ENCODE measurements at regions not wholly inside any gene's neighbourhood (a gene's known extent, or its start where the extent isn't known, plus 50 kb on each side); places are given as distances from the start of the nearest gene placed in this dataset.

- ATAC-seq (replicated peaks in 1 of 2) (no peak), DNase-seq (no peak)
- no peak overlapping the region for H3K4me3 Mint-ChIP-seq
- no peak overlapping the region for H3K27ac Mint-ChIP-seq
- no peaks in the 10 kb centered on the region for H3K9me3 Mint-ChIP-seq
- H3K4me1 Mint-ChIP-seq (ENCODE audit: low read depth), result no peaks in the 10 kb centered on the region
- no peaks in the 10 kb centered on the region for H3K27me3 Mint-ChIP-seq (ENCODE audit: low read depth)
- no peaks in the 10 kb centered on the region for H3K36me3 Mint-ChIP-seq (ENCODE audit: insufficient read depth in 2 of 2)
These were observed 193.7 kb downstream of the TTC39B start for GRCh38 chr9:15113288-15113687.

- no peaks in the 10 kb centered on the region for H3K36me3 Mint-ChIP-seq (ENCODE audit: insufficient read depth in 2 of 2)
- no peak overlapping the region for H3K4me3 Mint-ChIP-seq
- DNase-seq, result no peak
- H3K27me3 Mint-ChIP-seq (ENCODE audit: low read depth), result no peaks in the 10 kb centered on the region
- no peak overlapping the region for H3K27ac Mint-ChIP-seq
- H3K9me3 Mint-ChIP-seq, result peaks cover 0 to 2% of the 10 kb centered on the region in 2 donors
- no peak for ATAC-seq (replicated peaks in 1 of 2)
- no peaks in the 10 kb centered on the region for H3K4me1 Mint-ChIP-seq (ENCODE audit: low read depth)
These were observed 195.9 kb downstream of the TTC39B start for GRCh38 chr9:15111071-15111470.

GRCh38 chr9:15104826-15105420, 194.7 kb upstream of the FREM1 start:
- ATAC-seq (replicated peaks in 1 of 2), result peak; percentile 52 to 58
- Mint-ChIP-seq H3K4me1 (ENCODE audit: low read depth) (no peaks in the 10 kb centered on the region), H3K27me3 (ENCODE audit: low read depth) (peaks cover 6% of the 10 kb centered on the region), H3K36me3 (ENCODE audit: insufficient read depth in 2 of 2) (no peaks in the 10 kb centered on the region), H3K27ac (no peak overlapping the region), H3K9me3 (peaks cover 0 to 2% of the 10 kb centered on the region in 2 donors), H3K4me3 (no peak overlapping the region)
- peak; percentile 35 to 37 for DNase-seq

- no peaks in the 10 kb centered on the region for H3K36me3 Mint-ChIP-seq (ENCODE audit: insufficient read depth in 2 of 2)
- H3K4me3 Mint-ChIP-seq, result no peak overlapping the region
- no peaks in the 10 kb centered on the region for H3K4me1 Mint-ChIP-seq (ENCODE audit: low read depth)
- ATAC-seq (replicated peaks in 1 of 2), result no peak
- no peak overlapping the region for H3K27ac Mint-ChIP-seq
- peaks cover 0 to 2% of the 10 kb centered on the region in 2 donors for H3K9me3 Mint-ChIP-seq
- DNase-seq, result no peak
- H3K27me3 Mint-ChIP-seq (ENCODE audit: low read depth), result peaks cover 6% of the 10 kb centered on the region
These were observed 193.1 kb upstream of the FREM1 start for GRCh38 chr9:15103290-15103689.

- Mint-ChIP-seq H3K4me1 (ENCODE audit: low read depth) (no peaks in the 10 kb centered on the region), H3K9me3 (no peaks in the 10 kb centered on the region), H3K4me3 (no peak overlapping the region), H3K27me3 (ENCODE audit: low read depth) (peaks cover 13% of the 10 kb centered on the region), H3K27ac (no peak overlapping the region), H3K36me3 (ENCODE audit: insufficient read depth in 2 of 2) (no peaks in the 10 kb centered on the region)
- DNase-seq (no peak), ATAC-seq (replicated peaks in 1 of 2) (no peak)
These were observed 190.9 kb upstream of the FREM1 start for GRCh38 chr9:15101095-15101494.

GRCh38 chr9:15100571-15100970, 190.3 kb upstream of the FREM1 start:
- DNase-seq, result no peak
- no peaks in the 10 kb centered on the region for H3K4me1 Mint-ChIP-seq (ENCODE audit: low read depth)
- no peak for ATAC-seq (replicated peaks in 1 of 2)
- H3K4me3 Mint-ChIP-seq, result no peak overlapping the region
- no peaks in the 10 kb centered on the region for H3K36me3 Mint-ChIP-seq (ENCODE audit: insufficient read depth in 2 of 2)
- peaks cover 9% of the 10 kb centered on the region for H3K27me3 Mint-ChIP-seq (ENCODE audit: low read depth)
- H3K9me3 Mint-ChIP-seq, result no peaks in the 10 kb centered on the region
- H3K27ac Mint-ChIP-seq, result no peak overlapping the region

GRCh38 chr9:15096972-15097371, 186.7 kb upstream of the FREM1 start:
- ATAC-seq (replicated peaks in 1 of 2) (no peak), DNase-seq (no peak)
- peaks cover 13% of the 10 kb centered on the region for H3K27me3 Mint-ChIP-seq (ENCODE audit: low read depth)
- no peak overlapping the region for H3K27ac Mint-ChIP-seq
- no peaks in the 10 kb centered on the region for H3K4me1 Mint-ChIP-seq (ENCODE audit: low read depth)
- H3K36me3 Mint-ChIP-seq (ENCODE audit: insufficient read depth in 2 of 2), result no peaks in the 10 kb centered on the region
- no peak overlapping the region for H3K4me3 Mint-ChIP-seq
- no peaks in the 10 kb centered on the region for H3K9me3 Mint-ChIP-seq

- no peak overlapping the region for H3K27ac Mint-ChIP-seq
- H3K27me3 Mint-ChIP-seq (ENCODE audit: low read depth), result no peaks in the 10 kb centered on the region
- no peaks in the 10 kb centered on the region for H3K9me3 Mint-ChIP-seq
- DNase-seq, result no peak
- no peak overlapping the region for H3K4me3 Mint-ChIP-seq
- no peaks in the 10 kb centered on the region for H3K36me3 Mint-ChIP-seq (ENCODE audit: insufficient read depth in 2 of 2)
- ATAC-seq (replicated peaks in 1 of 2), result no peak
- no peaks in the 10 kb centered on the region for H3K4me1 Mint-ChIP-seq (ENCODE audit: low read depth)
These were observed 176.6 kb upstream of the FREM1 start for GRCh38 chr9:15086778-15087324.

GRCh38 chr9:15086156-15086763, 176.0 kb upstream of the FREM1 start:
- DNase-seq (no peak), ATAC-seq (replicated peaks in 1 of 2) (no peak)
- Mint-ChIP-seq H3K36me3 (ENCODE audit: insufficient read depth in 2 of 2) (no peaks in the 10 kb centered on the region), H3K4me3 (no peak overlapping the region), H3K27me3 (ENCODE audit: low read depth) (no peaks in the 10 kb centered on the region), H3K4me1 (ENCODE audit: low read depth) (no peaks in the 10 kb centered on the region), H3K27ac (no peak overlapping the region), H3K9me3 (no peaks in the 10 kb centered on the region)

GRCh38 chr9:15081021-15081753, 171.0 kb upstream of the FREM1 start:
- H3K27me3 Mint-ChIP-seq (ENCODE audit: low read depth), result no peaks in the 10 kb centered on the region
- H3K4me3 Mint-ChIP-seq, result no peak overlapping the region
- H3K36me3 Mint-ChIP-seq (ENCODE audit: insufficient read depth in 2 of 2), result no peaks in the 10 kb centered on the region
- no peak for DNase-seq
- H3K4me1 Mint-ChIP-seq (ENCODE audit: low read depth), result no peaks in the 10 kb centered on the region
- H3K9me3 Mint-ChIP-seq, result peaks cover 0 to 3% of the 10 kb centered on the region in 2 donors
- H3K27ac Mint-ChIP-seq, result no peak overlapping the region
- ATAC-seq (replicated peaks in 1 of 2), result no peak

GRCh38 chr9:15080401-15080800, 170.2 kb upstream of the FREM1 start:
- no peak for DNase-seq
- no peak for ATAC-seq (replicated peaks in 1 of 2)
- H3K4me1 Mint-ChIP-seq (ENCODE audit: low read depth), result no peaks in the 10 kb centered on the region
- no peak overlapping the region for H3K27ac Mint-ChIP-seq
- H3K4me3 Mint-ChIP-seq, result no peak overlapping the region
- H3K36me3 Mint-ChIP-seq (ENCODE audit: insufficient read depth in 2 of 2), result no peaks in the 10 kb centered on the region
- H3K9me3 Mint-ChIP-seq, result peaks cover 0 to 3% of the 10 kb centered on the region in 2 donors
- no peaks in the 10 kb centered on the region for H3K27me3 Mint-ChIP-seq (ENCODE audit: low read depth)

- peaks cover 2 to 6% of the 10 kb centered on the region in 2 donors for H3K9me3 Mint-ChIP-seq
These were observed 169.8 kb upstream of the FREM1 start for GRCh38 chr9:15079989-15080388.

GRCh38 chr9:15077946-15078729, 167.9 kb upstream of the FREM1 start:
- ATAC-seq (replicated peaks in 1 of 2) (no peak), DNase-seq (no peak)
- Mint-ChIP-seq H3K27me3 (ENCODE audit: low read depth) (no peaks in the 10 kb centered on the region), H3K27ac (no peak overlapping the region), H3K36me3 (ENCODE audit: insufficient read depth in 2 of 2) (peaks cover 2 to 3% of the 10 kb centered on the region in 2 donors), H3K4me1 (ENCODE audit: low read depth) (no peaks in the 10 kb centered on the region), H3K9me3 (peaks cover 2 to 7% of the 10 kb centered on the region in 2 donors), H3K4me3 (no peak overlapping the region)

More at GRCh38 chr9:15079989-15080388, 169.8 kb upstream of the FREM1 start:
- Mint-ChIP-seq H3K27ac (no peak overlapping the region), H3K36me3 (ENCODE audit: insufficient read depth in 2 of 2) (peaks cover 2 to 3% of the 10 kb centered on the region in 2 donors), H3K4me1 (ENCODE audit: low read depth) (no peaks in the 10 kb centered on the region), H3K27me3 (ENCODE audit: low read depth) (no peaks in the 10 kb centered on the region), H3K4me3 (no peak overlapping the region)
- DNase-seq (no peak), ATAC-seq (replicated peaks in 1 of 2) (no peak)

All from activated T-cell treated with anti-CD3 and anti-CD28 coated beads, Interleukin-2, amount 50 U/mL, for 72 hours (primary cell).